ENCODE measurements at regions not wholly inside any gene's neighbourhood (a gene's known extent, or its start where the extent isn't known, plus 50 kb on each side); places are given as distances from the start of the nearest gene placed in this dataset.

DNA sequence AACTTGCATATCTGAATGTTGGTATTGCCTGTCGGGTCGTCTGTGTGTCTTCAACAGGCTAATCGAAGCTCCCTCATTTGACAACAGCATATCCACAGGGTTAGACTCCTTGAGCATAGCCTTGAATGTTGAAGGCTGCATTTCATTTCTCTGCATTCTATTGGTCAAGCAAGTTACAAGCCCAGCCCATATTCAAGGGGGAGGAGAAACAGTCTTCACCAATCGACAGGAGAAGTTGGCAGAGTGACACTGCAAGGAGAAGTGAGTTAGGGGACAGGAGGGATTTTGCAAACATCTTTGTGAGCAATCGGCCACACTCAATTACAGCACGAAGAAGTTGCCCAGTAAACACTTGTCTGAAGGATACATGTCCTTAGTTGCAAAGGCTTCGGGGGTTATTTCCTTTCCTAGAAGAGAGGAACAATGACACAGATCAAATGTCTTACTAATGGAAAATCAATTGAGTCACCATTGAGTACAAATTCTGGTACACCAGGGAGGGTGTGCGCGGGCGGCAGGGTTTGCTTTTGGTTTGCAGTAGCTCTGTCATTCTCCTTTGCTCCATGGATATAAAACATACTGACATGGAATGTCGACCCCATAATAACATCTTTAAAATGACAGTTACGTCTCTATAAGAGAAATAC lies 60.6 kb upstream of the NT5E start:
- no TSS peak for BruUV-seq (replicated peaks)
- H2AFZ ChIP-seq (ENCODE audit: low read depth, low read length) = no peak overlapping the region
- H3K4me2 ChIP-seq (ENCODE audit: insufficient read depth, low read length) = no peak overlapping the region
- intact Hi-C loops (cut with micrococcal nuclease) = no loop called here
- WGBS (ENCODE audit: insufficient coverage, low coverage, missing lambda C conversion rate) = 1% methylated on average over 12 of the region's 12 CpGs
- POLR2A ChIA-PET = no interaction called here
- H3K79me2 ChIP-seq (ENCODE audit: control insufficient read depth, insufficient read depth, low read length) = no peaks in the 10 kb centered on the region
- CTCF ChIA-PET (ENCODE audit: low intra/inter-chr PET ratio) = no interaction called here
- no peak overlapping the region for H3K27ac ChIP-seq (ENCODE audit: extremely low read depth, low read depth, low read length)
- H3K9me3 ChIP-seq (replicated peaks; ENCODE audit: control insufficient read depth, insufficient read depth, low read depth, low read length) = no peaks in the 10 kb centered on the region
- H3K36me3 ChIP-seq (ENCODE audit: control insufficient read depth, insufficient read depth, low read length) = no peaks in the 10 kb centered on the region
- no peak overlapping the region for H3K9ac ChIP-seq (ENCODE audit: insufficient read depth in 1 of 2, low read depth in 2 of 2, low read length in 2 of 2)
- ATAC-seq = peak; percentile 35; the same call in 1 of the 3 replicates
- no peaks in the 10 kb centered on the region for H3K9me1 ChIP-seq (ENCODE audit: control insufficient read depth, insufficient read depth, low read length)
- peaks cover 0 to 4% of the 10 kb centered on the region in 2 experiments; a peak in 1 of 5 replicates for H3K27me3 ChIP-seq (ENCODE audit: control insufficient read depth in 2 of 2, insufficient read depth in 2 of 2, low read length in 2 of 2)
- no peak for TF ChIP-seq TCF3 (CRISPR knock-in tag; IDR thresholded peaks at IDR 0.05)
- TF ChIP-seq, protein P1, sequence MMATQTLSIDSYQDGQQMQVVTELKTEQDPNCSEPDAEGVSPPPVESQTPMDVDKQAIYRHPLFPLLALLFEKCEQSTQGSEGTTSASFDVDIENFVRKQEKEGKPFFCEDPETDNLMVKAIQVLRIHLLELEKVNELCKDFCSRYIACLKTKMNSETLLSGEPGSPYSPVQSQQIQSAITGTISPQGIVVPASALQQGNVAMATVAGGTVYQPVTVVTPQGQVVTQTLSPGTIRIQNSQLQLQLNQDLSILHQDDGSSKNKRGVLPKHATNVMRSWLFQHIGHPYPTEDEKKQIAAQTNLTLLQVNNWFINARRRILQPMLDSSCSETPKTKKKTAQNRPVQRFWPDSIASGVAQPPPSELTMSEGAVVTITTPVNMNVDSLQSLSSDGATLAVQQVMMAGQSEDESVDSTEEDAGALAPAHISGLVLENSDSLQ (IDR thresholded peaks at IDR 0.05) = peak; percentile 51; the same call in 1 of the 2 replicates
- H4K20me1 ChIP-seq (replicated peaks; ENCODE audit: control insufficient read depth, insufficient read depth, low read length) = no peaks in the 10 kb centered on the region
- no peak for FAIRE-seq
- H3K4me3 ChIP-seq = no peak overlapping the region
- in situ Hi-C loops (cut with MboI) = no loop called here
- H3K4me1 ChIP-seq (replicated peaks in 1 of 2; ENCODE audit: control insufficient read depth in 2 of 2, insufficient read depth in 2 of 2, low read length in 2 of 2) = no peaks in the 10 kb centered on the region
- DNase-seq (ENCODE audit: extremely low read depth in 1 of 4, low spot score in 3 of 4) = no peak

DNA sequence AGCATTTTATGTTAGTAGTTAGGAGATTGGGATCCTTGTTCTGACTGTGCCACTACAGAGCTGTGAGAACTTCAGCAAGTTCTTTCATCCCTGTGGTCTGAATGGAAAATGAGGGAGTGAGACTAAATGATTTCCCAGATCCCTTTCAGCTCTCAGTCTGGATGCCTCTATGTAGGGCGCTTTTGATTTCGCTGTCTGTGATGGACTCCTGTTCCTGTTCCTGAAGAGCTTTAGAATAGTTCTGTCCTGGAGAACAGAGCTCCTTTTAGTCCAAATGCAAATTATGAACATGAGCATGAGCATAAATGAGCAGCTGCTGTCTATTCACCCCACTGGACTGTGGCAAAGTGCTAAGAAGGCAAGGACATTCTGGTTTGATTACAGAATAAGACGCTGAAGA lies 61.4 kb upstream of the NT5E start:
- no peak for FAIRE-seq
- ChIA-PET CTCF (ENCODE audit: low intra/inter-chr PET ratio) (no interaction called here), POLR2A (interaction anchor here (0.6 kb wide), 1 partner anchor 16 kb away, joined by 3 read pairs; no protein-coding TSS in a partner anchor)
- in situ Hi-C loops (cut with MboI) (no loop called here), intact Hi-C loops (cut with micrococcal nuclease) (no loop called here)
- Histone ChIP-seq H3K27me3 (ENCODE audit: control insufficient read depth in 2 of 2, insufficient read depth in 2 of 2, low read length in 2 of 2) (peaks cover 0 to 4% of the 10 kb centered on the region in 2 experiments; a peak in 1 of 5 replicates), H3K79me2 (ENCODE audit: control insufficient read depth, insufficient read depth, low read length) (no peaks in the 10 kb centered on the region), H4K20me1 (replicated peaks; ENCODE audit: control insufficient read depth, insufficient read depth, low read length) (no peaks in the 10 kb centered on the region), H3K9me3 (replicated peaks; ENCODE audit: control insufficient read depth, insufficient read depth, low read depth, low read length) (no peaks in the 10 kb centered on the region), H3K4me1 (replicated peaks in 1 of 2; ENCODE audit: control insufficient read depth in 2 of 2, insufficient read depth in 2 of 2, low read length in 2 of 2) (no peaks in the 10 kb centered on the region), H2AFZ (ENCODE audit: low read depth, low read length) (no peak overlapping the region), H3K36me3 (ENCODE audit: control insufficient read depth, insufficient read depth, low read length) (no peaks in the 10 kb centered on the region), H3K9ac (ENCODE audit: insufficient read depth in 1 of 2, low read depth in 2 of 2, low read length in 2 of 2) (no peak overlapping the region), H3K27ac (ENCODE audit: extremely low read depth, low read depth, low read length) (no peak overlapping the region), H3K4me3 (no peak overlapping the region), H3K9me1 (ENCODE audit: control insufficient read depth, insufficient read depth, low read length) (no peaks in the 10 kb centered on the region), H3K4me2 (ENCODE audit: insufficient read depth, low read length) (no peak overlapping the region)
- ATAC-seq = no peak
- DNase-seq (ENCODE audit: extremely low read depth in 1 of 4, low spot score in 3 of 4) = no peak
- WGBS (ENCODE audit: insufficient coverage, low coverage, missing lambda C conversion rate) = 2% methylated on average over 3 of the region's 3 CpGs
- BruUV-seq (replicated peaks) = no TSS peak
- no peak for TF ChIP-seq ZNF354B (CRISPR knock-in tag; IDR thresholded peaks at IDR 0.05)
- TF ChIP-seq SREBF2 (CRISPR knock-in tag; IDR thresholded peaks at IDR 0.05) = no peak
- no peak for TF ChIP-seq NFXL1 (CRISPR knock-in tag; IDR thresholded peaks at IDR 0.05)
- TF ChIP-seq, protein P2, sequence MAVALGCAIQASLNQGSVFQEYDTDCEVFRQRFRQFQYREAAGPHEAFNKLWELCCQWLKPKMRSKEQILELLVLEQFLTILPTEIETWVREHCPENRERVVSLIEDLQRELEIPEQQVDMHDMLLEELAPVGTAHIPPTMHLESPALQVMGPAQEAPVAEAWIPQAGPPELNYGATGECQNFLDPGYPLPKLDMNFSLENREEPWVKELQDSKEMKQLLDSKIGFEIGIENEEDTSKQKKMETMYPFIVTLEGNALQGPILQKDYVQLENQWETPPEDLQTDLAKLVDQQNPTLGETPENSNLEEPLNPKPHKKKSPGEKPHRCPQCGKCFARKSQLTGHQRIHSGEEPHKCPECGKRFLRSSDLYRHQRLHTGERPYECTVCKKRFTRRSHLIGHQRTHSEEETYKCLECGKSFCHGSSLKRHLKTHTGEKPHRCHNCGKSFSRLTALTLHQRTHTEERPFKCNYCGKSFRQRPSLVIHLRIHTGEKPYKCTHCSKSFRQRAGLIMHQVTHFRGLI (CRISPR knock-in tag; IDR thresholded peaks at IDR 0.05) = no peak
- TF ChIP-seq MITF (IDR thresholded peaks at IDR 0.05) = no peak
- no peak for TF ChIP-seq ZNF311 (CRISPR knock-in tag; IDR thresholded peaks at IDR 0.05)
- TF ChIP-seq MCM3 (IDR thresholded peaks at IDR 0.05) = no peak
- TF ChIP-seq PPARD (CRISPR knock-in tag; IDR thresholded peaks at IDR 0.05) = no peak
- no peak for TF ChIP-seq ATF1 (CRISPR knock-in tag; IDR thresholded peaks at IDR 0.05)
- no peak for TF ChIP-seq ATF1 (tag; IDR thresholded peaks at IDR 0.05)
- TF ChIP-seq ZNF175 (CRISPR knock-in tag; IDR thresholded peaks at IDR 0.05; ENCODE audit: low read depth) = no peak

All from K562 (cell line).